ENCODE measurements at regions not wholly inside any gene's neighbourhood (a gene's known extent, or its start where the extent isn't known, plus 50 kb on each side); places are given as distances from the start of the nearest gene placed in this dataset.

- TF ChIP-seq RAD21 (IDR thresholded peaks at IDR 0.05) (no peak), JUND (IDR thresholded peaks at IDR 0.05) (no peak), FOXA2 (IDR thresholded peaks at IDR 0.05) (no peak), FOXA1 (IDR thresholded peaks at IDR 0.05) (no peak), CTCF (IDR thresholded peaks at IDR 0.05; ENCODE audit: low read depth, low read length, missing input control) (no peak), ZBTB33 (IDR thresholded peaks at IDR 0.05) (no peak)
Observed at GRCh38 chr6:76810286-76810685, 653.0 kb downstream of the HTR1B start.

GRCh38 chr6:76803038-76803580 is 660.2 kb downstream of the HTR1B start:
- H3K27ac ChIP-seq (ENCODE audit: low read depth in 1 of 2, low read length in 2 of 2): no peak overlapping the region
- H3K4me1 ChIP-seq (ENCODE audit: control insufficient read depth in 4 of 4, insufficient read depth in 4 of 4, low read length in 3 of 4): no peaks in the 10 kb centered on the region
- H3K36me3 ChIP-seq (ENCODE audit: control insufficient read depth in 4 of 4, insufficient read depth in 3 of 4, low read depth in 1 of 4, low read length in 3 of 4): no peaks in the 10 kb centered on the region
- no peaks in the 10 kb centered on the region for H3K27me3 ChIP-seq (ENCODE audit: control insufficient read depth in 4 of 4, insufficient read depth in 4 of 4, low read length in 3 of 4)
- H3K9me3 ChIP-seq (ENCODE audit: control insufficient read depth in 4 of 4, low read length in 3 of 4): no peaks in the 10 kb centered on the region
- no peak for DNase-seq (ENCODE audit: low spot score)
- H3K4me3 ChIP-seq (ENCODE audit: low read depth in 1 of 3, low read length in 3 of 3): no peak overlapping the region
- no peak for TF ChIP-seq NR2F2 (IDR thresholded peaks at IDR 0.05)
- TF ChIP-seq TAF1 (conservative IDR thresholded peaks at IDR 0.05): no peak
- no peak for TF ChIP-seq HNF4A (conservative IDR thresholded peaks at IDR 0.05)
- no peak for TF ChIP-seq ZBTB33 (IDR thresholded peaks at IDR 0.05)
- no peak for TF ChIP-seq CTCF (IDR thresholded peaks at IDR 0.05; ENCODE audit: low read depth, low read length, missing input control)
- TF ChIP-seq GABPA (IDR thresholded peaks at IDR 0.05 in 1 of 2, conservative IDR thresholded peaks at IDR 0.05 in 1 of 2): no peak
- no peak for TF ChIP-seq HNF4G (IDR thresholded peaks at IDR 0.05)
- TF ChIP-seq ATF3 (IDR thresholded peaks at IDR 0.05): no peak
- no peak for TF ChIP-seq REST (IDR thresholded peaks at IDR 0.05)
- no peak for TF ChIP-seq EGR1 (IDR thresholded peaks at IDR 0.05; ENCODE audit: low read depth in 2 of 2)
- no peak for TF ChIP-seq JUND (IDR thresholded peaks at IDR 0.05)
- no peak for TF ChIP-seq RAD21 (IDR thresholded peaks at IDR 0.05)
- TF ChIP-seq YY1 (IDR thresholded peaks at IDR 0.05): no peak
- TF ChIP-seq RXRA (IDR thresholded peaks at IDR 0.05): no peak
- no peak for TF ChIP-seq FOXA1 (IDR thresholded peaks at IDR 0.05)
- no peak for TF ChIP-seq FOXA2 (IDR thresholded peaks at IDR 0.05)
- H3K9ac ChIP-seq (ENCODE audit: low read depth in 1 of 2, low read length in 2 of 2): no peak overlapping the region
- 79% methylated on average over 5 of the region's 5 CpGs for WGBS

More at GRCh38 chr6:76810286-76810685, 653.0 kb downstream of the HTR1B start:
- Histone ChIP-seq H3K4me3 (ENCODE audit: low read depth in 1 of 3, low read length in 3 of 3) (no peak overlapping the region), H3K9me3 (ENCODE audit: control insufficient read depth in 4 of 4, low read length in 3 of 4) (no peaks in the 10 kb centered on the region), H3K27ac (ENCODE audit: low read depth in 1 of 2, low read length in 2 of 2) (no peak overlapping the region), H3K36me3 (ENCODE audit: control insufficient read depth in 4 of 4, insufficient read depth in 3 of 4, low read depth in 1 of 4, low read length in 3 of 4) (no peaks in the 10 kb centered on the region), H3K4me1 (ENCODE audit: control insufficient read depth in 4 of 4, insufficient read depth in 4 of 4, low read length in 3 of 4) (no peaks in the 10 kb centered on the region), H3K27me3 (ENCODE audit: control insufficient read depth in 4 of 4, insufficient read depth in 4 of 4, low read length in 3 of 4) (no peaks in the 10 kb centered on the region), H3K9ac (ENCODE audit: low read depth in 1 of 2, low read length in 2 of 2) (no peak overlapping the region)
- WGBS: 92% methylated on average over 13 of the region's 13 CpGs
- DNase-seq (ENCODE audit: low spot score): no peak

Measured in liver (tissue), 8 donors.